ENCODE measurements at regions not wholly inside any gene's neighbourhood (a gene's known extent, or its start where the extent isn't known, plus 50 kb on each side); places are given as distances from the start of the nearest gene placed in this dataset.

DNA sequence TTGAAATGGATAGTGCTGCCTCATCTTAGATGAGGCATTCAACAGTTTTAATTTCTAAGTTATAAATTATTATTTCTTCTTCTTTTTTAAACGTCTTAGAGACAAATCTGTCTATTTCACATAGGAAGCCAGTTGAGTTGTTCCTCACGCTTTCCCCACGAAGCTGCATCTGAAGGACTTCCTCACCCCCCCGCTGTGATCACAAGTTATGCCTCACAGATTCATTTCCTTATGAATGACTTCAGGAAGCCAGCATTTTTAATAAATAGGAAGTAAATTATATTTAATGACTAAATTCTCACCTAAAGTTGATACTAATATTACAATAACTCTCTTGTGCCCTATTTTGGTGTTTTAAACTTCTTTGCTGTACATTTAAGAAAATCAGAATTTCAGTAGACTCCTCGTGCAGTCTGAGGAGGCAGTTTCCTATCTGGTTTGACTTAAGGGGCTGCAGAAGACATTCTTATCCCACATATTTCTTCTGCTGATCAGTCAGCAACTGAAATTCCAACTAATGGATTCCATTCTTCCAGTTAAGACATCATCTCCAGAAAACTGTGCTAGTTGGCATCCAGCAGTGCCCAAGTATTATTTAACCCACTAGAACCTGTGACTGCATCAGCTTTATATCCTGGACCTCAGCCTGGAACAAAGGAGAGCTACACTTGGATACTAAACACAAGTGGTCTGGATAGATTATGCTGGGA lies 182.7 kb upstream of the CCN2 start:
- intact Hi-C loops (cut with DNase I) = loop anchor here (10.0 kb wide), 1 partner anchor 109 kb away; no protein-coding TSS in a partner anchor
- Histone ChIP-seq H3K4me3 (no peak overlapping the region), H3K27ac (replicated peaks in 1 of 4) (peak overlapping the region; percentile 84 to 90 (median 86)), H3K4me1 (peaks cover 35 to 44% (median 42%) of the 10 kb centered on the region in 4 donors), H3K9me3 (no peaks in the 10 kb centered on the region), H3K27me3 (no peaks in the 10 kb centered on the region), H3K36me3 (no peaks in the 10 kb centered on the region)
- no peak for DNase-seq (ENCODE audit: extremely low spot score)
- WGBS = 65% methylated on average over 5 of the region's 5 CpGs
- TF ChIP-seq, protein P1, sequence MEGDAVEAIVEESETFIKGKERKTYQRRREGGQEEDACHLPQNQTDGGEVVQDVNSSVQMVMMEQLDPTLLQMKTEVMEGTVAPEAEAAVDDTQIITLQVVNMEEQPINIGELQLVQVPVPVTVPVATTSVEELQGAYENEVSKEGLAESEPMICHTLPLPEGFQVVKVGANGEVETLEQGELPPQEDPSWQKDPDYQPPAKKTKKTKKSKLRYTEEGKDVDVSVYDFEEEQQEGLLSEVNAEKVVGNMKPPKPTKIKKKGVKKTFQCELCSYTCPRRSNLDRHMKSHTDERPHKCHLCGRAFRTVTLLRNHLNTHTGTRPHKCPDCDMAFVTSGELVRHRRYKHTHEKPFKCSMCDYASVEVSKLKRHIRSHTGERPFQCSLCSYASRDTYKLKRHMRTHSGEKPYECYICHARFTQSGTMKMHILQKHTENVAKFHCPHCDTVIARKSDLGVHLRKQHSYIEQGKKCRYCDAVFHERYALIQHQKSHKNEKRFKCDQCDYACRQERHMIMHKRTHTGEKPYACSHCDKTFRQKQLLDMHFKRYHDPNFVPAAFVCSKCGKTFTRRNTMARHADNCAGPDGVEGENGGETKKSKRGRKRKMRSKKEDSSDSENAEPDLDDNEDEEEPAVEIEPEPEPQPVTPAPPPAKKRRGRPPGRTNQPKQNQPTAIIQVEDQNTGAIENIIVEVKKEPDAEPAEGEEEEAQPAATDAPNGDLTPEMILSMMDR (IDR thresholded peaks at IDR 0.05) = no peak
- no peak for TF ChIP-seq POLR2AphosphoS5 (IDR thresholded peaks at IDR 0.05)
- TF ChIP-seq EP300 (IDR thresholded peaks at IDR 0.05) = no peak
- no peak for TF ChIP-seq POLR2A (IDR thresholded peaks at IDR 0.05; ENCODE audit: low read depth)

DNA sequence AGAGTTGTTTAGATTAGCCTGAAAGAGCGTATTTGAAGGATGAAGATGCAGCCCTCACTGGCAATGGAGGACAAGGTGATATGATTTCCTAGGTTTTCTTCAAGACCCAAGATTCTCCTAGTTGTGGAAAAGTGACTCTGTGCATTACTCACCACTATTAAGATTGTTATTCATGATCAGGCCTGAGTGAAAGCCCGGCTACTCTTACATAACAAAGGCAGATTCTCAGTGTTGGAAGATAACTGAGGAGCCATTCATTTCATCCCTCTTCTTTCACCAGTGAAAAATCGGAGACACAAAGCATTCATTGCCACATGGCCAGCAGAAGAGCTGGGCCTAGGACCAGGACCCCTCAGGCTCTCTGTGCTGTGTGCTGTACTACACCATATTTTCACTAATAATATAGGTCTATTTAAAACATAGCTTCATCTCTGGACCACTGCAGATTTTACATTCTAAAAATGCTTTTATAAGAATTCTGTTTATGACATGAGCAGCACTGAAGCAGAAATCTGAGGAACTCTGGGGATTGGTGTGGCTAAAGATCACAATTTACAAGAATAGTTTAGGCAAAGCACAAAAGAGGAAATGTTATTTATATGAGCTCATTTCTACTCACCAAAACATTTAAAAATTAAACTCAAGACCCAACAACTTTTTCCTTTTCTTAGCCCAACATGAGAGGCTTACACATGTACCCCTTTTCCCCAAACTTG lies 181.9 kb upstream of the CCN2 start:
- H3K27me3 ChIP-seq = no peaks in the 10 kb centered on the region
- DNase-seq (ENCODE audit: extremely low spot score) = no peak
- intact Hi-C loops (cut with DNase I) = loop anchor here (10.0 kb wide), 1 partner anchor 108 kb away; no protein-coding TSS in a partner anchor
- no peaks in the 10 kb centered on the region for H3K36me3 ChIP-seq
- H3K27ac ChIP-seq (replicated peaks in 1 of 4) = peak overlapping the region; percentile 84 to 90 (median 86)
- peaks cover 35 to 44% (median 42%) of the 10 kb centered on the region in 4 donors for H3K4me1 ChIP-seq
- TF ChIP-seq POLR2A (IDR thresholded peaks at IDR 0.05; ENCODE audit: low read depth) (no peak), POLR2AphosphoS5 (IDR thresholded peaks at IDR 0.05) (no peak), EP300 (IDR thresholded peaks at IDR 0.05) (no peak)
- TF ChIP-seq, protein P1 (IDR thresholded peaks at IDR 0.05) = no peak
- H3K4me3 ChIP-seq = no peak overlapping the region
- no peaks in the 10 kb centered on the region for H3K9me3 ChIP-seq
- WGBS = 49% methylated on average over 3 of the region's 3 CpGs

DNA sequence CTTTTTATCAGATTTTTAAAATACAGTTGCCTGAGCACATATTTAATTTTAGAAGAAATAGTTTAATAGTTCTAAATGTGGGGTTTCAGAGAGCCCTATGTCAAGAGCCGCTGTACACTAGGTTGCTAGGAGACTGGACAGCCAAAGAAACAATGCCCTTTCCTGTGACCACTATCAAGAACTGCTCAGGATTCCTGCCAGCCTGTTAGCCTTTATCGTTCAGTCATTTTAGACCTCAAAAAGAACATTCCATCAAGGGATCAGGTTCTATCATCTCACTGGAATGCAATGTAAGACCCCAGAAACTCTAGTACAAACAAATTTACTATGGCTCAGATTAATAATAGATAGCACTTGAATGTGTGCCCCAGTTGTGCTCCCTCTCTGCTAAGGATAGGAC lies 181.2 kb upstream of the CCN2 start:
- H3K27ac ChIP-seq (replicated peaks in 1 of 4) = peak overlapping the region; percentile 84 to 90 (median 86)
- intact Hi-C loops (cut with DNase I) = loop anchor here (10.0 kb wide), 1 partner anchor 108 kb away; no protein-coding TSS in a partner anchor
- no peaks in the 10 kb centered on the region for H3K27me3 ChIP-seq
- H3K36me3 ChIP-seq = no peaks in the 10 kb centered on the region
- TF ChIP-seq EP300 (IDR thresholded peaks at IDR 0.05) = no peak
- no peak for TF ChIP-seq POLR2A (IDR thresholded peaks at IDR 0.05; ENCODE audit: low read depth)
- TF ChIP-seq POLR2AphosphoS5 (IDR thresholded peaks at IDR 0.05) = no peak
- TF ChIP-seq, protein P1 (IDR thresholded peaks at IDR 0.05) = no peak
- no peak overlapping the region for H3K4me3 ChIP-seq
- H3K4me1 ChIP-seq = peaks cover 35 to 44% (median 42%) of the 10 kb centered on the region in 4 donors
- 17% methylated on average over 2 of the region's 2 CpGs for WGBS
- H3K9me3 ChIP-seq = no peaks in the 10 kb centered on the region
- DNase-seq (ENCODE audit: extremely low spot score) = no peak

DNA sequence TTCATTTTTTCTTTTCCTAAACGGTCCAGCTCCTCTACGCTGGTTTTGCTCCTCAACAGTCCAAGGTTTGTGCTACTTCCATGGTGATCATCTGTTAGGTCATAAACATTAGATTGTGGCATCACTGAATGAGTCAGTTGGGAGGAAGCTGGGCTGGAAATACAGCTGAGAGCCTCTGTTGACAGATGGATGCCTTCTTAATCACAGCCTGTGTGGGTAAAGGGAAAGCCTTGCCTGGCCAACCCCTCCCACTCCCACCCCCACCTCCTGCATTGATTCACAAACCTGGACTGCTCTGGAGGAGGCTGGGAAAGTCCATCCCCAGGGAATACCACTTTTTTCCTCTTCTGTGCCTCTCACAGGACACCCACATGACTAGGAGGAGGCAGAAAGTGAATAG lies 180.6 kb upstream of the CCN2 start:
- intact Hi-C loops (cut with DNase I) = loop anchor here (10.0 kb wide), 1 partner anchor 107 kb away; no protein-coding TSS in a partner anchor
- no peaks in the 10 kb centered on the region for H3K27me3 ChIP-seq
- H3K27ac ChIP-seq (replicated peaks in 1 of 4) = peak overlapping the region; percentile 84 to 90 (median 86)
- H3K36me3 ChIP-seq = no peaks in the 10 kb centered on the region
- peaks cover 35 to 44% (median 42%) of the 10 kb centered on the region in 4 donors for H3K4me1 ChIP-seq
- TF ChIP-seq POLR2AphosphoS5 (IDR thresholded peaks at IDR 0.05) (peak; percentile 44 to 67), EP300 (IDR thresholded peaks at IDR 0.05) (no peak), POLR2A (IDR thresholded peaks at IDR 0.05; ENCODE audit: low read depth) (no peak)
- TF ChIP-seq, protein P1 (IDR thresholded peaks at IDR 0.05) = no peak
- 20% methylated on average over 2 of the region's 2 CpGs for WGBS
- DNase-seq (ENCODE audit: extremely low spot score) = no peak
- H3K9me3 ChIP-seq = no peaks in the 10 kb centered on the region
- no peak overlapping the region for H3K4me3 ChIP-seq

Data from esophagus muscularis mucosa (tissue), 4 donors.